ENCODE measurements at regions not wholly inside any gene's neighbourhood (a gene's known extent, or its start where the extent isn't known, plus 50 kb on each side); places are given as distances from the start of the nearest gene placed in this dataset.

DNA sequence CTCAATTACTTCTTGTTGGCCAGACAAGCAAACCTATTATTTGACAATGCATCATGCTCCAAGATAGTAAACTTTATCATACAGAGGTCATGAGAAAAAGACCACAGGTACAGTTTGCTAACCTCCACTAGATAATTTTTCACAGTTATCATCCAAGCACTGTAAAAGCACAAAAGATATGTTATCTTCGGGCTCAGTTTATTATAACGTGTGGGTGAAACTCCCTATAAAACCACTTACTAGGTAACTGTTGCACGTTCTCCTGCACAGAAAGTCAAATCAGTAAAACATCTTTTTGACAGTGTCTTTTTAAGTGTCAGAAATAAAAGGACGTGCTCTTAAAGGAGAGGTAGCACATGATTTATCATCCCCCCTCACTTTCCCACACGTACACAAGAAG, 94.7 kb upstream of the BCL11A start:
- DNase-seq (no peak), FAIRE-seq (no peak)
- Histone ChIP-seq H3K27ac (ENCODE audit: low read depth in 2 of 2, low read length in 2 of 2) (no peak overlapping the region), H3K4me1 (ENCODE audit: control insufficient read depth in 2 of 3, insufficient read depth in 2 of 3, low read depth in 1 of 3, low read length in 3 of 3) (no peaks in the 10 kb centered on the region), H3K4me3 (ENCODE audit: low read length in 3 of 3) (no peak overlapping the region), H3K9ac (ENCODE audit: low read length in 3 of 3) (no peak overlapping the region), H3K27me3 (ENCODE audit: control insufficient read depth, insufficient read depth, low read length) (no peaks in the 10 kb centered on the region), H3K9me3 (ENCODE audit: control insufficient read depth in 2 of 3, insufficient read depth in 1 of 3, low read length in 3 of 3) (no peaks in the 10 kb centered on the region), H3K36me3 (ENCODE audit: control insufficient read depth in 2 of 3, insufficient read depth in 3 of 3, low read length in 3 of 3) (no peaks in the 10 kb centered on the region)
- TF ChIP-seq, protein P1, sequence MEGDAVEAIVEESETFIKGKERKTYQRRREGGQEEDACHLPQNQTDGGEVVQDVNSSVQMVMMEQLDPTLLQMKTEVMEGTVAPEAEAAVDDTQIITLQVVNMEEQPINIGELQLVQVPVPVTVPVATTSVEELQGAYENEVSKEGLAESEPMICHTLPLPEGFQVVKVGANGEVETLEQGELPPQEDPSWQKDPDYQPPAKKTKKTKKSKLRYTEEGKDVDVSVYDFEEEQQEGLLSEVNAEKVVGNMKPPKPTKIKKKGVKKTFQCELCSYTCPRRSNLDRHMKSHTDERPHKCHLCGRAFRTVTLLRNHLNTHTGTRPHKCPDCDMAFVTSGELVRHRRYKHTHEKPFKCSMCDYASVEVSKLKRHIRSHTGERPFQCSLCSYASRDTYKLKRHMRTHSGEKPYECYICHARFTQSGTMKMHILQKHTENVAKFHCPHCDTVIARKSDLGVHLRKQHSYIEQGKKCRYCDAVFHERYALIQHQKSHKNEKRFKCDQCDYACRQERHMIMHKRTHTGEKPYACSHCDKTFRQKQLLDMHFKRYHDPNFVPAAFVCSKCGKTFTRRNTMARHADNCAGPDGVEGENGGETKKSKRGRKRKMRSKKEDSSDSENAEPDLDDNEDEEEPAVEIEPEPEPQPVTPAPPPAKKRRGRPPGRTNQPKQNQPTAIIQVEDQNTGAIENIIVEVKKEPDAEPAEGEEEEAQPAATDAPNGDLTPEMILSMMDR (IDR thresholded peaks at IDR 0.05; ENCODE audit: borderline replicate concordance, extremely low read depth, insufficient read depth) = no peak
- intact Hi-C loops (cut with DNase I) = no loop called here

DNA sequence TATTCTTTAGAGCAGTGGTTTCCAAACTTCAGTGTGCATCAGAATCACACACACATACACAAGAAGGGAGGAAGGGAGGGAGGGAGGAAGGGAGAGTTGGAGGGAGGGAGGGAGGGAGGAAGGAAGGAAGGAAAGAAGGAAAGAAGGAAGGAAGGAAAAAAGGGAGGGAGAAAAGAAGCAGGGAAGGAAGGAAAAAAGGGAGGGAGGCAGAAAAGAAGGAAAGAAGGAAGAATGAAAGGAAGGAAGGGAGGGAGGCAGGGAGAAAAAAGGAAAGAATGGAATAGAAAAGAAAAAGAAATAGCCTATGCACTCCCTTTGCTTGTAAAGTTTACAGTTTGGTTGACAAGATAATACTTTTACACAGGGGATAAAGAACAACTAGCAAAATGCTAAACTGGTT, 96.3 kb upstream of the BCL11A start:
- no peak for FAIRE-seq
- intact Hi-C loops (cut with DNase I) = no loop called here

GRCh38 chr2:60652832-60653340, 99.4 kb upstream of the BCL11A start:
- Histone ChIP-seq H3K4me1 (ENCODE audit: control insufficient read depth in 2 of 3, insufficient read depth in 2 of 3, low read depth in 1 of 3, low read length in 3 of 3) (no peaks in the 10 kb centered on the region), H3K9me3 (ENCODE audit: control insufficient read depth in 2 of 3, insufficient read depth in 1 of 3, low read length in 3 of 3) (no peaks in the 10 kb centered on the region), H3K4me3 (ENCODE audit: low read length in 3 of 3) (no peak overlapping the region), H3K9ac (ENCODE audit: low read length in 3 of 3) (no peak overlapping the region), H3K27ac (ENCODE audit: low read depth in 2 of 2, low read length in 2 of 2) (no peak overlapping the region), H3K36me3 (ENCODE audit: control insufficient read depth in 2 of 3, insufficient read depth in 3 of 3, low read length in 3 of 3) (no peaks in the 10 kb centered on the region), H3K27me3 (ENCODE audit: control insufficient read depth, insufficient read depth, low read length) (no peaks in the 10 kb centered on the region)
- DNase-seq = peak in 3 of 5 donors; percentile 32 to 38 (median 37)
- intact Hi-C loops (cut with DNase I) = no loop called here
- TF ChIP-seq, protein P1 (IDR thresholded peaks at IDR 0.05; ENCODE audit: borderline replicate concordance, extremely low read depth, insufficient read depth) = no peak
- no peak for FAIRE-seq

More for the DNA sequence above, 96.3 kb upstream of the BCL11A start:
- Histone ChIP-seq H3K4me1 (ENCODE audit: control insufficient read depth in 2 of 3, insufficient read depth in 2 of 3, low read depth in 1 of 3, low read length in 3 of 3) (no peaks in the 10 kb centered on the region), H3K9me3 (ENCODE audit: control insufficient read depth in 2 of 3, insufficient read depth in 1 of 3, low read length in 3 of 3) (no peaks in the 10 kb centered on the region), H3K4me3 (ENCODE audit: low read length in 3 of 3) (no peak overlapping the region), H3K36me3 (ENCODE audit: control insufficient read depth in 2 of 3, insufficient read depth in 3 of 3, low read length in 3 of 3) (no peaks in the 10 kb centered on the region), H3K27ac (ENCODE audit: low read depth in 2 of 2, low read length in 2 of 2) (no peak overlapping the region), H3K27me3 (ENCODE audit: control insufficient read depth, insufficient read depth, low read length) (no peaks in the 10 kb centered on the region), H3K9ac (ENCODE audit: low read length in 3 of 3) (no peak overlapping the region)
- no peak for DNase-seq
- TF ChIP-seq, protein P1 (IDR thresholded peaks at IDR 0.05; ENCODE audit: borderline replicate concordance, extremely low read depth, insufficient read depth) = no peak

GRCh38 chr2:60657673-60658072, 98.4 kb upstream of the PAPOLG start:
- Histone ChIP-seq H3K9me3 (ENCODE audit: control insufficient read depth in 2 of 3, insufficient read depth in 1 of 3, low read length in 3 of 3) (no peaks in the 10 kb centered on the region), H3K4me1 (ENCODE audit: control insufficient read depth in 2 of 3, insufficient read depth in 2 of 3, low read depth in 1 of 3, low read length in 3 of 3) (no peaks in the 10 kb centered on the region), H3K27me3 (ENCODE audit: control insufficient read depth, insufficient read depth, low read length) (no peaks in the 10 kb centered on the region), H3K4me3 (ENCODE audit: low read length in 3 of 3) (no peak overlapping the region), H3K36me3 (ENCODE audit: control insufficient read depth in 2 of 3, insufficient read depth in 3 of 3, low read length in 3 of 3) (no peaks in the 10 kb centered on the region), H3K9ac (ENCODE audit: low read length in 3 of 3) (no peak overlapping the region), H3K27ac (ENCODE audit: low read depth in 2 of 2, low read length in 2 of 2) (no peak overlapping the region)
- TF ChIP-seq, protein P1 (IDR thresholded peaks at IDR 0.05; ENCODE audit: borderline replicate concordance, extremely low read depth, insufficient read depth) = no peak
- no peak for FAIRE-seq
- intact Hi-C loops (cut with DNase I) = no loop called here
- no peak for DNase-seq
